ENCODE measurements at regions not wholly inside any gene's neighbourhood (a gene's known extent, or its start where the extent isn't known, plus 50 kb on each side); places are given as distances from the start of the nearest gene placed in this dataset.
A peak's percentile ranks its signal among the peaks of the same experiment; 100 is the strongest.

DNA sequence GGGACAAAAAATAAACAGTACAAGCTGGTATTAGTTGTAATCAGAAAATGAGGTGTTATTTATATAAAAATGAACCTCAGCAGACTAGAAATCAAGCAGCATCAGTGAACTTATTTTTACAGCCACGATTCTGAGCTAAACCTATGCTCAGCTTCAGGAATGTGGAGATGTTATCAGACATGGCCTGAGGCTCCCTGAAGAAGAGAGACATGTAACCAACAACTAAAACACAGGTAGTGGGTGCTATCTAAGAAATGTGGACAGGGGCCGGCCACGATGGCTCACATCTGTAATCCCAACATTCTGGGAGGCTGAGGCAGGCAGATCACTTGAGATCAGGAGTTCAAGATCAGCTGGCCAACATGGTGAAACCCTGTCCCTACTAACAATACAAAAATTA is 534.3 kb downstream of the VRK1 start:
- no peak overlapping the region for H3K27ac ChIP-seq (ENCODE audit: low read length)
- no peaks in the 10 kb centered on the region for H3K36me3 ChIP-seq (ENCODE audit: insufficient read depth, low read length)
- H3K9me2 ChIP-seq (ENCODE audit: insufficient read depth, low read length) = no peaks in the 10 kb centered on the region
- no peaks in the 10 kb centered on the region for H3K27me3 ChIP-seq (ENCODE audit: insufficient read depth, low read depth, low read length)
- H3K79me2 ChIP-seq (replicated peaks; ENCODE audit: insufficient read depth, low read length) = no peaks in the 10 kb centered on the region
- TF ChIP-seq, protein P1, sequence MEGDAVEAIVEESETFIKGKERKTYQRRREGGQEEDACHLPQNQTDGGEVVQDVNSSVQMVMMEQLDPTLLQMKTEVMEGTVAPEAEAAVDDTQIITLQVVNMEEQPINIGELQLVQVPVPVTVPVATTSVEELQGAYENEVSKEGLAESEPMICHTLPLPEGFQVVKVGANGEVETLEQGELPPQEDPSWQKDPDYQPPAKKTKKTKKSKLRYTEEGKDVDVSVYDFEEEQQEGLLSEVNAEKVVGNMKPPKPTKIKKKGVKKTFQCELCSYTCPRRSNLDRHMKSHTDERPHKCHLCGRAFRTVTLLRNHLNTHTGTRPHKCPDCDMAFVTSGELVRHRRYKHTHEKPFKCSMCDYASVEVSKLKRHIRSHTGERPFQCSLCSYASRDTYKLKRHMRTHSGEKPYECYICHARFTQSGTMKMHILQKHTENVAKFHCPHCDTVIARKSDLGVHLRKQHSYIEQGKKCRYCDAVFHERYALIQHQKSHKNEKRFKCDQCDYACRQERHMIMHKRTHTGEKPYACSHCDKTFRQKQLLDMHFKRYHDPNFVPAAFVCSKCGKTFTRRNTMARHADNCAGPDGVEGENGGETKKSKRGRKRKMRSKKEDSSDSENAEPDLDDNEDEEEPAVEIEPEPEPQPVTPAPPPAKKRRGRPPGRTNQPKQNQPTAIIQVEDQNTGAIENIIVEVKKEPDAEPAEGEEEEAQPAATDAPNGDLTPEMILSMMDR (IDR thresholded peaks at IDR 0.05; ENCODE audit: poor library complexity, severe bottlenecking) = no peak
- TF ChIP-seq REST (IDR thresholded peaks at IDR 0.05; ENCODE audit: borderline replicate concordance) = no peak
- TF ChIP-seq TAF1 (IDR thresholded peaks at IDR 0.05; ENCODE audit: low read depth) = no peak
- TF ChIP-seq RAD21 (conservative IDR thresholded peaks at IDR 0.05) = no peak
- no peak overlapping the region for H3K4me2 ChIP-seq (ENCODE audit: low read length)
- H3F3A ChIP-seq (ENCODE audit: insufficient read depth, low read length, poor library complexity, severe bottlenecking) = no peaks in the 10 kb centered on the region
- H3K9ac ChIP-seq (ENCODE audit: low read length) = no peak overlapping the region
- no peak overlapping the region for H3K4me3 ChIP-seq (ENCODE audit: low read length)
- no peak overlapping the region for H2AFZ ChIP-seq (ENCODE audit: low read depth, low read length)
- no peaks in the 10 kb centered on the region for H4K20me1 ChIP-seq (ENCODE audit: insufficient read depth)
- no peaks in the 10 kb centered on the region for H3K9me3 ChIP-seq (ENCODE audit: low read length)

- H3K79me2 ChIP-seq (replicated peaks; ENCODE audit: insufficient read depth, low read length) = no peaks in the 10 kb centered on the region
- TF ChIP-seq RAD21 (conservative IDR thresholded peaks at IDR 0.05) = no peak
- no peaks in the 10 kb centered on the region for H3F3A ChIP-seq (ENCODE audit: insufficient read depth, low read length, poor library complexity, severe bottlenecking)
- no peaks in the 10 kb centered on the region for H3K36me3 ChIP-seq (ENCODE audit: insufficient read depth, low read length)
- no peak overlapping the region for H3K4me3 ChIP-seq (ENCODE audit: low read length)
- no peaks in the 10 kb centered on the region for H3K9me2 ChIP-seq (ENCODE audit: insufficient read depth, low read length)
- no peaks in the 10 kb centered on the region for H3K9me3 ChIP-seq (ENCODE audit: low read length)
- H3K4me2 ChIP-seq (ENCODE audit: low read length) = no peak overlapping the region
- H4K20me1 ChIP-seq (ENCODE audit: insufficient read depth) = no peaks in the 10 kb centered on the region
- H3K27me3 ChIP-seq (ENCODE audit: insufficient read depth, low read depth, low read length) = no peaks in the 10 kb centered on the region
- peak overlapping the region; percentile 16 for H3K27ac ChIP-seq (ENCODE audit: low read length)
- H2AFZ ChIP-seq (ENCODE audit: low read depth, low read length) = no peak overlapping the region
- no peak overlapping the region for H3K9ac ChIP-seq (ENCODE audit: low read length)
Measured at GRCh38 chr14:97336179-97336578, 539.0 kb downstream of the VRK1 start.

DNA sequence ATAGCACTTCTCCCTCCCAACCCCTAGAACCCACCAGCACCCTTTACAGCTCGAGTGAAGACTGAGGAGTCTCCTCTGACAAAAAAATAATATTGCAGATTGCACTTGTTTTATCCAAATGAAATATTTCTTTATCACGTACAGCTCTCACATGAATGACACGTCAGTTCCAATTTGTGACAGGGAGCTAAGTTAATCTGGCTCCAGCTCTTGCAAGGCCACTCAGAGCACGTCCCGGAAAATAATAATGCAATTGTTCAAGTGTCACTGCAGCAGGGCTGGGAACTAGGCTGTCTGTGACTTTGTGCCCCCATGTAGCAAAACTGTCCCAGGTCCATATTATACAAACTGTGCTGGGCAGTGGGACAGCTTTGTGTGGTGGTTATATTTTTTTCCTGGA is 539.6 kb downstream of the VRK1 start:
- Histone ChIP-seq H3K36me3 (ENCODE audit: insufficient read depth, low read length) (no peaks in the 10 kb centered on the region), H3K27ac (ENCODE audit: low read length) (peak overlapping the region; percentile 16), H2AFZ (ENCODE audit: low read depth, low read length) (no peak overlapping the region), H3K79me2 (replicated peaks; ENCODE audit: insufficient read depth, low read length) (no peaks in the 10 kb centered on the region), H3K27me3 (ENCODE audit: insufficient read depth, low read depth, low read length) (no peaks in the 10 kb centered on the region), H3K9ac (ENCODE audit: low read length) (no peak overlapping the region), H3K4me3 (ENCODE audit: low read length) (no peak overlapping the region), H3K9me2 (ENCODE audit: insufficient read depth, low read length) (no peaks in the 10 kb centered on the region), H3K4me2 (ENCODE audit: low read length) (no peak overlapping the region), H3F3A (ENCODE audit: insufficient read depth, low read length, poor library complexity, severe bottlenecking) (no peaks in the 10 kb centered on the region), H4K20me1 (ENCODE audit: insufficient read depth) (no peaks in the 10 kb centered on the region), H3K9me3 (ENCODE audit: low read length) (no peaks in the 10 kb centered on the region)
- TF ChIP-seq POLR2AphosphoS5 (IDR thresholded peaks at IDR 0.05) = no peak
- no peak for TF ChIP-seq MXI1 (conservative IDR thresholded peaks at IDR 0.05; ENCODE audit: poor library complexity, severe bottlenecking)

All from neural cell (in vitro differentiated cells).